NOMO-1 treated with dmso at 0.1 percent for 144 hours (cell line): ENCODE measurements at regions not wholly inside any gene's neighbourhood (a gene's known extent, or its start where the extent isn't known, plus 50 kb on each side); places are given as distances from the start of the nearest gene placed in this dataset.

Experiments
- DNase-seq: peaks from one replicate; lab custom pipeline; 2025; ENCODE audit not compliant: unreplicated experiment; lab: John Stamatoyannopoulos, UW

GRCh38 chr6:169937389-169938261 is 186.2 kb downstream of the ERMARD start:
- no peak for DNase-seq

- DNase-seq, result no peak
These were observed 185.0 kb downstream of the ERMARD start for GRCh38 chr6:169936355-169936975.

DNA sequence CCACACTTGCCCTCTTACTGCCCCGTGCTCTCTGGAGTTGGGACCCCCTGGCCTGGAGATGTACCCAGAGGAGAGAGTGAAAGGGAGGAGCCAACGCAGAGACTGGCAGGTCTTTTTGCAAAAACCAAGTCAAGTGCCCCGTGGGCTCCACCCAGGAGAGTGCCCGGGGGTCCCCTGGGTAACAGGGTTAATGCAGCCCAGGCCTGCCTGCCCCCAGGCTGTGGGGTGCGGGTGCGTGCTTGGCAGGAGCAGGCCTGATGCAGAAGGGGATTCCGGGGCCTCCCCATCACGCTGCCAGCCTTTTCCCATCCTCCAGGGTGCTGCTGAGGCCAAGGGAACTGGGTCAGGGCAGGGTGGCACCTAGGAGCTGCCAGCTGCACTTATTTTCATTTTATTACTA is 184.4 kb downstream of the ERMARD start:
- DNase-seq, result no peak

DNA sequence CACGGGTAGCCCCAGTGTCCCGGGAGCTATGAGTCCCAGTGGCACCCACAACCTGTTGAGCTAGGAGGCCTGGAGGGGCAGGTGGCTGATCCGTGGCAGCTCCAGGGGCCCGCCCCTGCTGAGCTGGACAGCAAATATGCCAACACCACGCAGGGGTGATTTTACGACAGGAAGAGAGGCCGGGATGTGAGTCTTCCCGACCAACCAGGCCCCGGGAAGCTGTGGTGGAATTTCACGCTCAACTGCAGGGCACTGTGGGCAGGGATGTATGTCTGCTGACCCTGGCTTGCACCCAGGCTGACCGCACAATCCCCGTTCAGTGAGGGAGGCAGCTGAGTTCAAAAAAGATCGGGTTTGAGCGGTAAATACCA is 183.9 kb downstream of the ERMARD start:
- no peak for DNase-seq

GRCh38 chr6:169934699-169935347 is 183.4 kb downstream of the ERMARD start:
- DNase-seq, result no peak

DNA sequence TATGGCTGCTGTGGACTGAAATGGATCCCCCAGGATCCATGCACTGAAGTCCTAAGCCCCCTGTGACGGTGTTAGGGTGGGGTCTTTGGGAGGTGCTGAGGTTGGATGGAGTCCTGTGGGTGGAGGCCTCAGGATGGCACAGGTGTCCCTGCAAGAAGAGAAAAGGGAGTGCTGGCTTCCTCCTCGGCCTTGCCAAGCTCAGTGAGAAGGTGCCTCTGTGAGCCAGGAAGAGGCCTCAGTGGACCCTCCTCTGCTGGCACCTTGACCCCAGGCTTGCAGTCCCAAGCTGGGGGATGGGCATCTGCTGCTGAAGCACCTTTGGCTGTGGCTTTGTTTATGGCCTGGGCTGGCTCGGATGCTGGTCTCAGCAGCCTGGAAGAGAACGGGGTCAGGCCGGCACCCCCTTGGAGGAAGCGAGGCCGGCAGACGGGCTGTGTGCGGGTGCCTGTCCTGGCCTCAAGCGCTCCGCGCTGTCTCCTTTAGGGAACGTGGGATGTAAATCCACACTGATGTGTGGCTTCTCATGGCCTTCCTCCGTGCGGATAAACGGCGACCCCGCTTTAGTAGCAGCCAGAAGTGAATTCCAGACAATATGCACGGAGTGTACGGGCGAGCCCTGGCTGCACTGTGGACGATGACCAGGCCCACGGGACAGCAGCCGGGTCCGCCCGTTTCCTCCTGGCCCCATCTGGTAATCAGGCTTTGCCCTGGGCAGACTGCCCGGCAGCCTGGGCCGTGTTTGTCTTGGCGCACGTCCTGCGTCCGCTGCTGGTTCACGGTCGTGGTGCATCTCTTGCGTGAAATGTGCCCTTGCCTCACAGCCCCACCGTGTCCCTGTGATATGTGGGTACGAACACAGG is 182.6 kb downstream of the ERMARD start:
- DNase-seq, result no peak

- DNase-seq, result no peak
These were observed 181.9 kb downstream of the ERMARD start for GRCh38 chr6:169933251-169933821.

GRCh38 chr6:169932491-169932890 is 181.1 kb downstream of the ERMARD start:
- DNase-seq, result no peak

DNA sequence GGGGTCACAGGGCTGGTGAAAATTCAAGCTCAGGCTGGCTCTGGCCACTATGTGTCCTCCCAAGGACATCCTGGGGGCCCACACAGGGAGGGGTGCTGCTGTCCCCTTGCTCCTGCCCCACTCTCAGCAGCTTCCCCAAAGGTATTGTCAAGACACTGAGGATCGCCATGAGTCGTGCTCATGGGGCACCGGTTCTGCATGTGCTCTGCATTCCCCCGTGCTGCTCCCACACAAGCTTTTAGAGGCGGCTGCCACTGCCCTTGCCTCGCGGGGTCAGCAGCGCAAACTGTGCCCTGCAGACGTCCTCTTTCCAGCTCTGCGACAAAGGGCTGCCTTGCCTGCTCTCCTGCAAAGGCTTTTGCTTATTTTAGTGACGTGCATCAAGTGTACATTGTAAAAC is 179.8 kb downstream of the ERMARD start:
- no peak for DNase-seq

DNA sequence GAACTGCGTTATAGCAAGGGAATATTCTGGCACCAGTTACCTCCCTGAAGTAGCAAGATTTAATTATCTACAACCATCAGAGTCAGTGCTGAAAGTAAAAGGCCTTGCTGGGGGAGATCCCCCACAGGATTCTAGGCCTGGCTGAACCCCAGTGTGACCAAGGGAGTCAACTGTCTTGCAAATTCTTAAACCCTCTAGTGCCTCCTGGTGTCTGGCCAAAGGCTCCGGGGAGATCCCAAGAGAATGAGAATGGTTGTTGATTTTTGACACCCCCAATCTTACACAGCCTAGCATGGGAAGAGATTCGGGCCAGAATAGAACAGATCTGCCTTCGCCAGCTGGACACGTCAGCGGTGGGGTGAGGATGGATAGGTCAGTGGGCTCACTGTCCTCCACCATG is 179.4 kb downstream of the ERMARD start:
- DNase-seq, result peak; percentile 11

GRCh38 chr6:169927711-169928110 is 176.3 kb downstream of the ERMARD start:
- DNase-seq, result no peak

DNA sequence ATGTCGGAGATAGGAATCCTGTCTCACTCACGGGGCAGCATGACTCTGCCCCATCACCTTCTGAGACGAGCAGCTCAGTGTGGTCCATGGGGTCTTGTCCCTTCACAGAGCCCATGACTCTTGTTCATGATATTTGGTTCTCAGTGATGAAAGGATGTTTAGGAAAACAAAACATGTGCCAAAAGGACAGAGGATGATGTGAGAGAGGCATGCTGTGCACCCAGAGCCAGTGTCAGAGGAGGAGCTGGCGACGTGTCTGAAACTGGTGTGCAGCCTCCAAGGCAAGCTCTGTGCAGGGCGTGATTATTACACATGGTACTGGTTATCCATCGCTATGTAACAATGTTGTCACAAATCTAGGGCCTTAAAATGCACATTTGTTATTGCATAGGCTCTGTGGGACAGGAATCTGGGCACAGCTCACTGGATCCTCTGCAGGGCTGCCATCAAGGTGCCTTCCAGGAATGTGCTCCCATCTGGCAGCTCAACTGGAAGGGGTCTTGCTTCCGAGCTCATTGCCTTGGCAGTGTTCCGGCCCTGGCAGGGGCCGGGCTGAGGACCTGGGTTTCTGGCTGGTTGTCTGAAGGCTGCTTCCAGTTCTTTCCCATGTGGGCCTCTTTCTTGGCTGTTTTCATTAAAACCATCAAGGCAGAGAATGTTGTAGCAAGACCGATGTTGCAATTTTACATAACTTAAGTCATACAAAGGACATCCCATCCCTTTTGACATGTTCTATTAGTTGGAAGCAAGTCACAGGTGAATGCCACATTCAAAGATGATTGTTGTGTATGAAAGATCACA is 175.4 kb downstream of the ERMARD start:
- no peak for DNase-seq

- no peak for DNase-seq
These were observed 172.3 kb downstream of the ERMARD start for GRCh38 chr6:169923468-169924464.

- no peak for DNase-seq
These were observed 170.7 kb downstream of the ERMARD start for GRCh38 chr6:169921853-169922824.

- no peak for DNase-seq
These were observed 169.8 kb downstream of the ERMARD start for GRCh38 chr6:169921217-169921616.

GRCh38 chr6:169920359-169921020 is 169.1 kb downstream of the ERMARD start:
- no peak for DNase-seq

- no peak for DNase-seq
These were observed 167.6 kb downstream of the ERMARD start for GRCh38 chr6:169918954-169919549.
